ENCODE measurements at regions not wholly inside any gene's neighbourhood (a gene's known extent, or its start where the extent isn't known, plus 50 kb on each side); places are given as distances from the start of the nearest gene placed in this dataset.

DNA sequence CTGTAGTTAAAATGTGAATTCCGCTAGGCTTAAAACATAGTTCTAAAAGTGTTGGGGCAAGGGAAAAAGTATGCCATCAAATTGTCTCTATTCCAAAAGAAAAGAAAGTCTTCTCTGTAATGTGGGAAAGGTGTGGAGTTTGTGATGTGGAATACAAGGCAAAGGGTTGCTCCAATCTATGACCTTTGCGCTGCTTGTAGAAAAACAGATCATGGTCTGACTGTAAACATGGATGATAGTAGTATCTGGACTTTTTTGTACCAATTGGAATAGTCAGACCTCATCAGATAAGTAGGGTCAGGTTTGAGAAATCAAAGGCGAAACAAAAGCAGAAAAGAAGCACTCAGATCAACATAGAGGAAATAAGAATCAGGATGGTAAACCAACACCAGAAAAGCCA, 372.3 kb downstream of the TFEC start:
- TF ChIP-seq PPARA (CRISPR knock-in tag; IDR thresholded peaks at IDR 0.05; ENCODE audit: borderline replicate concordance): no peak
- ATAC-seq: no peak

- TF ChIP-seq GLIS3 (CRISPR knock-in tag; IDR thresholded peaks at IDR 0.05): no peak
- TF ChIP-seq ZC3H10 (CRISPR knock-in tag; IDR thresholded peaks at IDR 0.05): no peak
- no peak for TF ChIP-seq ZNF70 (CRISPR knock-in tag; IDR thresholded peaks at IDR 0.05)
- TF ChIP-seq, protein P1, sequence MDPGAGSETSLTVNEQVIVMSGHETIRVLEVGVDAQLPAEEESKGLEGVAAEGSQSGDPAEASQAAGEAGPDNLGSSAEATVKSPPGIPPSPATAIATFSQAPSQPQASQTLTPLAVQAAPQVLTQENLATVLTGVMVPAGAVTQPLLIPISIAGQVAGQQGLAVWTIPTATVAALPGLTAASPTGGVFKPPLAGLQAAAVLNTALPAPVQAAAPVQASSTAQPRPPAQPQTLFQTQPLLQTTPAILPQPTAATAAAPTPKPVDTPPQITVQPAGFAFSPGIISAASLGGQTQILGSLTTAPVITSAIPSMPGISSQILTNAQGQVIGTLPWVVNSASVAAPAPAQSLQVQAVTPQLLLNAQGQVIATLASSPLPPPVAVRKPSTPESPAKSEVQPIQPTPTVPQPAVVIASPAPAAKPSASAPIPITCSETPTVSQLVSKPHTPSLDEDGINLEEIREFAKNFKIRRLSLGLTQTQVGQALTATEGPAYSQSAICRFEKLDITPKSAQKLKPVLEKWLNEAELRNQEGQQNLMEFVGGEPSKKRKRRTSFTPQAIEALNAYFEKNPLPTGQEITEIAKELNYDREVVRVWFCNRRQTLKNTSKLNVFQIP (CRISPR knock-in tag; IDR thresholded peaks at IDR 0.05; ENCODE audit: borderline replicate concordance, low read depth): no peak
- no peak for TF ChIP-seq ZFP30 (CRISPR knock-in tag; IDR thresholded peaks at IDR 0.05)
- TF ChIP-seq ZNF565 (CRISPR knock-in tag; conservative IDR thresholded peaks at IDR 0.05; ENCODE audit: low read depth): no peak
- TF ChIP-seq SNAI2 (CRISPR knock-in tag; IDR thresholded peaks at IDR 0.05): no peak
- TF ChIP-seq ZNF8 (CRISPR knock-in tag; IDR thresholded peaks at IDR 0.05): no peak
- TF ChIP-seq ESRRG (CRISPR knock-in tag; IDR thresholded peaks at IDR 0.05): no peak
- ATAC-seq: no peak
Observed at GRCh38 chr7:115654384-115655214, 376.0 kb downstream of the TFEC start.

- no peak for ATAC-seq
- TF ChIP-seq ISL1 (CRISPR knock-in tag; IDR thresholded peaks at IDR 0.05) (no peak), GLIS3 (CRISPR knock-in tag; IDR thresholded peaks at IDR 0.05) (no peak)
Observed at GRCh38 chr7:115649429-115649828, 381.1 kb downstream of the TFEC start.

GRCh38 chr7:115647712-115648111, 382.9 kb downstream of the TFEC start:
- no peak for TF ChIP-seq PPARA (CRISPR knock-in tag; IDR thresholded peaks at IDR 0.05; ENCODE audit: borderline replicate concordance)
- no peak for TF ChIP-seq ZNF8 (CRISPR knock-in tag; IDR thresholded peaks at IDR 0.05)
- no peak for TF ChIP-seq ZNF70 (CRISPR knock-in tag; IDR thresholded peaks at IDR 0.05)
- no peak for TF ChIP-seq TSHZ2 (CRISPR knock-in tag; IDR thresholded peaks at IDR 0.05)
- TF ChIP-seq ZC3H10 (CRISPR knock-in tag; IDR thresholded peaks at IDR 0.05): no peak
- no peak for TF ChIP-seq ZFP3 (CRISPR knock-in tag; IDR thresholded peaks at IDR 0.05)
- no peak for TF ChIP-seq BACH2 (CRISPR knock-in tag; IDR thresholded peaks at IDR 0.05; ENCODE audit: borderline replicate concordance)
- TF ChIP-seq ZNF565 (CRISPR knock-in tag; conservative IDR thresholded peaks at IDR 0.05; ENCODE audit: low read depth): no peak
- TF ChIP-seq, protein P2, sequence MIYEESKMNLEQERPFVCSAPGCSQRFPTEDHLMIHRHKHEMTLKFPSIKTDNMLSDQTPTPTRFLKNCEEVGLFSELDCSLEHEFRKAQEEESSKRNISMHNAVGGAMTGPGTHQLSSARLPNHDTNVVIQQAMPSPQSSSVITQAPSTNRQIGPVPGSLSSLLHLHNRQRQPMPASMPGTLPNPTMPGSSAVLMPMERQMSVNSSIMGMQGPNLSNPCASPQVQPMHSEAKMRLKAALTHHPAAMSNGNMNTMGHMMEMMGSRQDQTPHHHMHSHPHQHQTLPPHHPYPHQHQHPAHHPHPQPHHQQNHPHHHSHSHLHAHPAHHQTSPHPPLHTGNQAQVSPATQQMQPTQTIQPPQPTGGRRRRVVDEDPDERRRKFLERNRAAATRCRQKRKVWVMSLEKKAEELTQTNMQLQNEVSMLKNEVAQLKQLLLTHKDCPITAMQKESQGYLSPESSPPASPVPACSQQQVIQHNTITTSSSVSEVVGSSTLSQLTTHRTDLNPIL (CRISPR knock-in tag; IDR thresholded peaks at IDR 0.05; ENCODE audit: low read depth): no peak
- no peak for TF ChIP-seq PATZ1 (CRISPR knock-in tag; IDR thresholded peaks at IDR 0.05; ENCODE audit: borderline replicate concordance)
- no peak for TF ChIP-seq TOX (CRISPR knock-in tag; IDR thresholded peaks at IDR 0.05; ENCODE audit: borderline replicate concordance)
- TF ChIP-seq, protein P3, sequence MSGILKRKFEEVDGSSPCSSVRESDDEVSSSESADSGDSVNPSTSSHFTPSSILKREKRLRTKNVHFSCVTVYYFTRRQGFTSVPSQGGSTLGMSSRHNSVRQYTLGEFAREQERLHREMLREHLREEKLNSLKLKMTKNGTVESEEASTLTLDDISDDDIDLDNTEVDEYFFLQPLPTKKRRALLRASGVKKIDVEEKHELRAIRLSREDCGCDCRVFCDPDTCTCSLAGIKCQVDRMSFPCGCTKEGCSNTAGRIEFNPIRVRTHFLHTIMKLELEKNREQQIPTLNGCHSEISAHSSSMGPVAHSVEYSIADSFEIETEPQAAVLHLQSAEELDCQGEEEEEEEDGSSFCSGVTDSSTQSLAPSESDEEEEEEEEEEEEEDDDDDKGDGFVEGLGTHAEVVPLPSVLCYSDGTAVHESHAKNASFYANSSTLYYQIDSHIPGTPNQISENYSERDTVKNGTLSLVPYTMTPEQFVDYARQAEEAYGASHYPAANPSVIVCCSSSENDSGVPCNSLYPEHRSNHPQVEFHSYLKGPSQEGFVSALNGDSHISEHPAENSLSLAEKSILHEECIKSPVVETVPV (CRISPR knock-in tag; IDR thresholded peaks at IDR 0.05): no peak
- TF ChIP-seq, protein P1 (CRISPR knock-in tag; IDR thresholded peaks at IDR 0.05; ENCODE audit: borderline replicate concordance, low read depth): no peak
- TF ChIP-seq ESRRG (CRISPR knock-in tag; IDR thresholded peaks at IDR 0.05): no peak
- TF ChIP-seq ZFP30 (CRISPR knock-in tag; IDR thresholded peaks at IDR 0.05): no peak
- ATAC-seq: no peak

Data from SK-N-SH treated with all-trans-retinoic acid at 6 μM for 48 hours (cell line).